ENCODE measurements at regions not wholly inside any gene's neighbourhood (a gene's known extent, or its start where the extent isn't known, plus 50 kb on each side); places are given as distances from the start of the nearest gene placed in this dataset.

GRCh38 chr4:102404431-102404969 is 59.2 kb upstream of the SLC39A8 start:
- ChIA-PET CTCF (no interaction called here), POLR2A (ENCODE audit: unreplicated experiment) (no interaction called here)
- Histone ChIP-seq H3K9me1 (ENCODE audit: insufficient read depth, low read length) (no peaks in the 10 kb centered on the region), H3K9ac (ENCODE audit: low read depth, low read length) (no peak overlapping the region), H3K4ac (ENCODE audit: low read depth, low read length) (no peak overlapping the region), H4K20me1 (ENCODE audit: insufficient read depth, low read length) (no peaks in the 10 kb centered on the region), H3K23ac (ENCODE audit: low read depth, low read length) (no peak overlapping the region), H3K79me1 (ENCODE audit: low read depth in 1 of 2, low read length in 2 of 2) (no peaks in the 10 kb centered on the region), H2AK5ac (ENCODE audit: low read depth, low read length) (no peak overlapping the region), H3K4me2 (ENCODE audit: low read depth, low read length) (no peak overlapping the region), H2AFZ (replicated peaks; ENCODE audit: low read length, poor library complexity) (no peak overlapping the region), H3K27me3 (ENCODE audit: control insufficient read depth, insufficient read depth, low read length) (no peaks in the 10 kb centered on the region), H3K18ac (ENCODE audit: low read depth, low read length) (no peak overlapping the region), H2BK15ac (ENCODE audit: low read depth, low read length) (no peak overlapping the region), H2BK5ac (ENCODE audit: low read depth, low read length, poor library complexity, severe bottlenecking) (no peak overlapping the region), H3K4me1 (ENCODE audit: control insufficient read depth, insufficient read depth, low read length) (no peaks in the 10 kb centered on the region), H2BK20ac (ENCODE audit: low read depth, low read length) (no peak overlapping the region), H4K91ac (ENCODE audit: insufficient read depth, low read depth, low read length) (no peak overlapping the region), H3K9me3 (ENCODE audit: control insufficient read depth, insufficient read depth, low read length) (no peaks in the 10 kb centered on the region), H3K4me3 (ENCODE audit: insufficient read depth, low read depth, low read length) (no peak overlapping the region), H3K14ac (replicated peaks; ENCODE audit: low read depth, low read length) (no peak overlapping the region), H2BK120ac (ENCODE audit: low read depth, low read length) (no peak overlapping the region), H4K8ac (ENCODE audit: low read depth in 2 of 2, low read length in 2 of 2) (no peak overlapping the region), H3K27ac (ENCODE audit: insufficient read depth, low read length) (no peak overlapping the region), H4K5ac (ENCODE audit: low read depth, low read length) (no peak overlapping the region), H3K36me3 (ENCODE audit: control insufficient read depth, insufficient read depth, low read length) (no peaks in the 10 kb centered on the region), H3K56ac (ENCODE audit: extremely low read depth, insufficient read depth, low read length) (no peak overlapping the region), H2AK9ac (replicated peaks; ENCODE audit: low read depth, low read length, poor library complexity) (no peak overlapping the region)
- intact Hi-C loops (cut with micrococcal nuclease) (no loop called here), in situ Hi-C loops (cut with MboI; ENCODE audit: low sequenced_read_pairs) (no loop called here), dilution Hi-C loops (cut with HindIII; ENCODE audit: low sequenced_read_pairs, unreplicated experiment) (no loop called here)
- DNase-seq: no peak
- WGBS, 2 experiments (ENCODE audit: extremely low coverage in 2 of 2, insufficient read length in 1 of 2): no CpG with 5 or more reads among the region's 1 CpG
- no TSS peak for BruUV-seq (replicated peaks)
- TF ChIP-seq RFX5 (IDR thresholded peaks at IDR 0.05; ENCODE audit: low read depth, low read length) (no peak), RAD21 (IDR thresholded peaks at IDR 0.05; ENCODE audit: low read length) (no peak), USF2 (IDR thresholded peaks at IDR 0.05; ENCODE audit: low read depth, low read length) (no peak), CHD1 (IDR thresholded peaks at IDR 0.05; ENCODE audit: low read depth, low read length) (no peak)
- no peak for ATAC-seq (ENCODE audit: low read depth)

All from IMR-90 (cell line).